Jurkat, Clone E6-1 (cell line): ENCODE measurements at regions not wholly inside any gene's neighbourhood (a gene's known extent, or its start where the extent isn't known, plus 50 kb on each side); places are given as distances from the start of the nearest gene placed in this dataset.

ENCODE experiments used
- DNase-seq: peaks from one replicate; pipeline ENCODE4 v3.0.0-alpha.2; 2011; ENCODE audit warnings: low read depth, low spot score
- H3K4me3 ChIP-seq: 2 replicates; pipeline ENCODE4 v1.5.1; 2011; ENCODE audit warnings: mild to moderate bottlenecking, low read length, control low read depth, moderate library complexity

DNA sequence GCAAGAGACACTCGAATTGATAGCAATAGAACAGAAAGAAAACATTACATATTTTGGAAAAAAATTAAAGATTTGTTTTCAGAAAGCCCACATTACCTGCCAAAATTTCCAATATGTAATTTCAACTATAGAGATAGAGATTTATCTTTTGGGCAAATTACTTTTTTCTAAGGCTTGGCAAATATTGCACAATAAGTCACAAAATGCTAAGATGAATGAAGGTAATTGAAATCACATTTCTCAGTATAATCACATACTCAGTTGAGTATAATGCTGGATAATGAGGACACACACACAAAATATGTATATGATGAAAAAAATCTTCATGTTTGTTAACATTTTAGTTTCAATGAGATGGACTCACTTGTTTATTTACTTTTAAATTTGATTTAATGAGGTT lies 189.2 kb upstream of the STXBP6 start:
- no peak overlapping the region for H3K4me3 ChIP-seq
- no peak for DNase-seq

DNA sequence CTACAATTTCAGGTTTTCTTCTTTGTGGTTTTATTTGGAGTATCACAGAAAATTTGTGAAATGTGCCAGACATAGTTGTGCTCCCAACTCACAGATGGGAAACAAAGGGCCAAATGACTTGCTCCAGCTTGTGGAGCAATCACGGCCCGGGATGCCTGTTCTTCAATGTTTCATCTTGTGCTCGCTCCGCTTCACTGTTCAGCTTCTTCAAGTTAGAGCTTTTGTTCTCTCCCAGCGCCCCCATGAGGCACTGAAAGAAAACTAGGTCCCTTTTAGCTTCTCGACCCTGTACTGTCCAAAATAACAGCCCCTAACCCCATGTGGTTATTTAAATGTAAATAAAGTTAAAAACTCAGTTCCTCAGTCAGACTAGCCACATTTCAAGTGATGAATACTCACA lies 187.9 kb upstream of the STXBP6 start:
- DNase-seq = peak; percentile 1
- H3K4me3 ChIP-seq = no peak overlapping the region

DNA sequence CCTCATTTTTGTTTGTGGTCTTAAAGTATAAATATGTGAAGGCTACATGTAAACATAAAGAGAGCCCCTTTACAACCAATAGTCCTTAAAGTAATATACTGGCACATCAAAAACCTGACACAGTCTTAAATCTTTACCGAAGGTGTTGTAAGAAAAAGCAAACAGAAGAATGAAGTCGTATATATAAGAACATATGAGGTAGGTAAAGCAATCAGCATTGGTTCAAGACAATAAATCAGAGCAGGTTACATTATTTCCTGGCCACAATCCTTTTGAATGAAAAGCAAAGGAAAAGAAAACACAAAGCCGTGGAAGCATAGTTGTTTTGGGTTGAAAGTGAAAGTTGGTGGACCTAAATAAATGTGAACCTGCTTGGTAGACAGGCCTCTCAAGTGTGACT lies 183.7 kb upstream of the STXBP6 start:
- H3K4me3 ChIP-seq = peak overlapping the region; percentile 10; the same call in 1 of the 2 replicates
- no peak for DNase-seq

DNA sequence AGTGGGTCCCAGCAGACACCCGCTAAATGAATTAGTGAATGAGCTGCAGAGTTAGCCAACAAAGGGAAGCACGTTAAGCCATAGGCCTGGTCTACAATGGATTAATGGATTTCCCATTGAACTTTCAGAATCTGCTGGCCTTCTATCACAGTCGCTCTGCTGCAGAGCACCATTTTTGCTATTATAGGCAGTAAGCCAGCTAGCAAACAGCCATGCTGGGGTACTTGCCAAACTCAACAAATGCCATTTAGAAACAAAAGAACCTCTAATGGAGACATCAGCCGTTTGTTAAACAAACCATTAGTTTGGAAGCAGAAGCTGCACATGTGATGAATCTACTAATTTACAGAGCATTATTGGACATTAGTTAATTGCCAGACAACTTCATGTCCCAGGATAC lies 181.1 kb upstream of the STXBP6 start:
- DNase-seq = no peak
- no peak overlapping the region for H3K4me3 ChIP-seq

DNA sequence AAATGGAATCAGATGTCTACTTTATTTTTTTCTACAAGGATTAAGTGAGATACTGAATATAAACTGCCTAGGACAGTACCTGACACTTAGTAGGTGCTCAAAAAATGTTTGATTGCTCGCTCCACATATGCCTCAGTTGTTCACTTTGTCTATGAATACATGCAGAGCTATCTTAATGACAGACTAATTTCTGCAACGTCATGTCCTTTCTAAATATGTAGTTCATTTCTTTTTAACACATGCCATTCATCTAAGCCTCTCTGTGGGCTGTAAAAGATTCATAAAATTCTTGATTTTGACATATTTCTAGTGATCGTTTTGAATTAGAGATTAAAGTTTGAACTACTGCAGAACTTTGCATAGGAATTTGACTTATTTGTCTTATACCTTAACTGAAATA lies 176.3 kb upstream of the STXBP6 start:
- no peak overlapping the region for H3K4me3 ChIP-seq
- no peak for DNase-seq

DNA sequence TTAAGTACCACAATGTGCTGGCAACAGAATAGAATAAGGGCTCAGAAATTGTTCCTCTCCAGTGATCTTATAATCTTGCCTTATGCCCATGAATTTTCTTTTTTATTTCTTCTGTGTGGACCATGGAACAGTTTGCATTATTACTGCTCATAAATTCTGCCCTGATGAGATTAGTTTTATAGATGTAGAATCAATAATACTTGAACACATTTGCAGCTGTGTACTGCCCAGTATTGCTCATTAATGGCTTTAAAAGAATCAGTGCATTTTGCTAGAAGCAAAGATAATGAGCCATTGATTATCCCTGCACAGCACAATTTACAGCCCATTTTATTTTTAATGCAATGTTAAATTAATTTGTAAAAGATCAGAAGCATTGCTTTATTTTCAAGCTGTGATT lies 172.3 kb upstream of the STXBP6 start:
- H3K4me3 ChIP-seq = no peak overlapping the region

DNA sequence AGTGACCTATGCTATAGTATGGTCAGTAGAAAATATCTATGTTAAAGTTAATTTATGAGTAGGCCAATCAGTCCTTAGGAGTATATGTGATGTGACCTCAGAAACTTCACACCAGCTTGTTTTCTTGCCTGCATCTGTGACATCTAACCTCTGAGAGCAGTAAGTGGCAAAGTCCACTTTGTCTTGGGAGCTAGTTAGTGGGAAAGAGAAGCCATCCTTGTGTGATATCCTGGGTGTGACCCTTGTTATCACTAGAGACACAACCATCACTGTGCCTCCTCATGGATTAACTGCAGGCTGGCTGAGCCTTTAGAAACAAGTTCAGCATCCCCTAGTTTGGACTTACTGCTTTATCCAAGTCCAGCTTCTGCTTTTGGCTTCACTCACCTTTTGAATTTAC lies 170.6 kb upstream of the STXBP6 start:
- DNase-seq = no peak
- no peak overlapping the region for H3K4me3 ChIP-seq

More for the DNA sequence above, 172.3 kb upstream of the STXBP6 start:
- DNase-seq = no peak

DNA sequence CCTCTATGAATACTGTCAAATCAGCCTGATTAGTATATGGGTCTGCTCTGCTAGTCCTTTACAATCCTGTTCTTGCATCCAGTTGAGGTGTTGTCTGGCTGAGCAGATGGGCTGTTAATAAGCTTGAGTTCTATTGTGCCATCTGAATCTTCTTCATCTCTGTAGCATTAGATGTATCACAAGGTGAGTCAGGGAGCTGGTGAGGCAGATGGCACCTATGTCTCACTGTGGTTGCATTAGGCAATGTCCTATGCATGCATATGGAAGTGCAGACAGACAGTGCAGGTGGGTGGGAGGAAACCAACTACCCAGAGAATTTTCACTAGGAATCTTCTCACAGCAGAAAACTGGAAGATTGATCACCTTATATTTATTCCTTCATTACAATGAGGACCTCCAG lies 165.7 kb upstream of the STXBP6 start:
- H3K4me3 ChIP-seq = no peak overlapping the region
- DNase-seq = no peak

DNA sequence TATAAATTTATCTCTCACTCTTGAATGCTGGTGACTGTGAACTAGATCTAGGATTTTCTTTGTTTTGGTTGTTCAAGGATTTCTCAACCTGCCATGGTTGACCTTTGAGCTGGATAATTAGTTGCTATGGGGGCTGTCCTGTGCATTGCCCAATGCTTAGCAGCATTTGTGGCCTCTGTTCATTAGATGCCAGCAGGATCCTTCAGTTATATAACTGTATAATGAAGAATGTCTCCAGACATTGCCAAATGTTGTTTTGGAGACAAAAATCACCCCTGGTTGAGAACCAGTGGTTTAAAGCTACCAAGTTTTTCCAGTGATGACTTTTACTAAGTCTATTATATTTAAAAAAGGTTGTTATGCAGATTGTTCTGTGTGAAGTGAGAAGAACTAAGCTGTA lies 147.9 kb upstream of the STXBP6 start:
- no peak for DNase-seq
- no peak overlapping the region for H3K4me3 ChIP-seq

DNA sequence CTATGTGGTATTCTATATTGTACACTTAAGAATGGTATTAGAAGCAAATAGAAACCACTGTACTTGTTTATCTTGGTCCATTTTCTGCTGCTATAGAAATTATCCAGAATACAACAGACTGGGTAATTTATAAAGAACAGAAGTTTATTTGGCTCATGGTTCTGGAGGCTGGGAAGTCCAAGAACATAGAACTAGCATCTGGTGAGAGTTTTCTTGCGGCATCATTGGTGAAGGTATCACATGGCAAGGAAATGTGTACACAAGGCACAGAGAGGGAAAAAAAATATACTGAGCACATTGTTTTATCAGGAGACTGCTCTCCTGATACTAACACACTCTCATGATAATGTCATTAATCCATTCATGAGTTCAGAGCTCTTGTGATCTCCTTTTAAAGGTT lies 130.3 kb upstream of the STXBP6 start:
- no peak for DNase-seq
- no peak overlapping the region for H3K4me3 ChIP-seq

DNA sequence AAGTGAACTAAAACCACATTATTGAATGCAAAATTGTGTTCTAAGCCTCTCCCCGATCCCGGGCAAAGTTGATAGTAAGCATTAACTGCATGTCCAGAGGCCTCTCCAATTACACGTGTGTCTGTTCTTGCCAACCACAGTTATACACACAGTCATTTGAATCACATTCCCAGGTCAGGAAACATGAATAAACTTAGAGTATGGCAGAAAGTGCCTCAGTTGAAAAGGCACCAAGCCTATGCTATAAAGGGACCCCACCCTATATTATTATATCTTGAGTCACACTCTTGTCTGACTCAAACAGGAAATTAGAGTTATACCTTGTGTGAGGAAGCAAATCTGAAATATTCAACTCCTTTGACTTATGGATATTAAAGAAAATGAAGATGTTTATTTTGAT lies 128.3 kb upstream of the STXBP6 start:
- DNase-seq = no peak
- no peak overlapping the region for H3K4me3 ChIP-seq

DNA sequence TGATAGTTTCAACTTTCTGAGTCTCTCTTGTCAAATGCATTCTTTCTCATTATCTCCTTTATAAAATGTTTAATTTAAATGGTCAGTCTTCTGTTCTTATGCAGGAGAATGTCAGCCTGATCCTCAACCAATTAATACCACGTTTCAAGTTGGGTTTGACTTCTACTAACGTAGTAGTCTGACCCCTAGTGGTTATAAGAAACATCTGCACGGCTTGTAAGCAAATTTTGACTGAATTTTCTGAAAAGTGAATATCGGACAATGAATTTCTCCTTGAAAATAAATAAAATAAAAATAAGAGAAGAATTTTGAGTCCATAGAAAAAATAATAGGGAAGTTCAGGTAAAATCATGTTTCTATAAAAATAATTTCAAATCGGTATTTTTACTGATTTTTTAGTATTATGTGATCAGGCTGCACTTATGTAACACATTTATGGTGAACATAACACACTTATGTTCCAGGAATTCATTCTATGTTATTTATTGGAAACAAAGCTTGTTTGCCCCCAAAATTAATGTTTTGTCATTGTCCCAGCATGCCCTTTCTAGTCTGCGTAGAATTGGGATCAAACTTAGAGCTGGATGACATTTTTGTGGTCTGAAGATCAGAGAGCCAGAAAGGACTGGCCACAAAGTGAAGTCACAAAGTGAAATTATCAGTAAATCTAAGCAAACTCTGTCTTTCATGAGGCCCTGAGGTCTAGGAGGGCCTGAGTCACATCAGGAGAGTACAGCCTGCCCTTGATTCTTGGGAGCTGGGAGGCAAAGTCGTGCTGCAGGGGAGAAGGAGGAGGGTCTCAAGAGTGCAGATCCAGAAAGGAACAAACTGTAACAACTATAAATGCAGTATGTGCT lies 101.2 kb upstream of the STXBP6 start:
- H3K4me3 ChIP-seq = no peak overlapping the region
- peak; percentile 33 for DNase-seq

DNA sequence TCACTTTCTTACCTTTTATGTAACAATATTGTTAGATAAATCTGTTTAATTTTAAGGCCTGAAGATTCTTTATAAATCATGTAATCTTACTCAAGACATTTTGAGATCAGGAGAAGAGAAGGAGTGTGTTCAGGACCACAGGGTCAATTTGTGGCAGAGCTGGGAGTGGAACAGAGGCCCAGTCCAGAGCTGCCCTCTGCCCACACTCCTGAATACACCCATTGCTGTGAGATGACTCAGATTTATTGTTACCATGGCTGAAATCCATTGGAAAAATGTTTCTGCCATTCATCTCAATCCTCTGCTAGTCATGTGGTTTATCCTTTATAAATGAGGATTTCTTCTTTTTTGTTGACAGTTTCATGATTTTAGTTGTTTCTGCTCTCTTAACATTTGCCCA lies 100.5 kb upstream of the STXBP6 start:
- DNase-seq = no peak
- no peak overlapping the region for H3K4me3 ChIP-seq

DNA sequence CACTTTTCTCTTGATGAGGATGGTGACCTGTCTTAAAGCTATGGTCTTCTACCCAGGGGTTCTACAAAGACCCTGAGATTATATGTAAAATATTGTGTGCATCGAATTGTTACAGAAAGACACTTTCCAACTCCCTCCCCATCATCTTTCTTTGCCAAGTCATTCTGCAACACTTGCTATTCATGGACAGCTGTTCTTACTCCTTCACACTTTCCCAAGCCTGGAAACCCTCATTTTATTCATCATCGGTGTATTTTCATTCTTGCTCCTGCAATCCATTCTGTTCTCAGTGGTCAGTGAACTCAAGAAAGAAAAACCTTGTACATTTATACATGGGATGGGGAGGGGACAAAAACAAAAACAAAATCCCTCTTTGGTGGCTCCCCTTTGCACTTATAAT lies 90.5 kb upstream of the STXBP6 start:
- no peak overlapping the region for H3K4me3 ChIP-seq
- DNase-seq = no peak

DNA sequence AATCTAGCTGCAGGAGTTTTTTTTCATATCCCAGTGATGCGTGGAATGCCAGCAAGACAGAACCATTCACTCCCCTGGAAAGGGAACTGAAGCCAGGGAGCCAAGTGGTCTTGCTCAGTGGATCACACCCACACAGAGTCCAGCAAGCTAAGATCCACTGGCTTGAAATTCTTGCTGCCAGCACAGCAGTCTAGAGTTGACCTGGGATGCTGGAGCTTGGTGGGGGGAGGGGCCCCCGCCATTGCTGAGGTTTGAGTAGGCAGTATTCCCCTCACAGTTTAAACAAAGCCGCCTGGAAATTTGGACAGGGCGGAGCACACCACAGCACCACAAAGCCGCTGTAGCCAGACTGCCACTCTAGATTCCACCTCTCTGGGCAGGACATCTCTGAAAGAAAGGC lies 86.9 kb upstream of the STXBP6 start:
- H3K4me3 ChIP-seq = no peak overlapping the region

DNA sequence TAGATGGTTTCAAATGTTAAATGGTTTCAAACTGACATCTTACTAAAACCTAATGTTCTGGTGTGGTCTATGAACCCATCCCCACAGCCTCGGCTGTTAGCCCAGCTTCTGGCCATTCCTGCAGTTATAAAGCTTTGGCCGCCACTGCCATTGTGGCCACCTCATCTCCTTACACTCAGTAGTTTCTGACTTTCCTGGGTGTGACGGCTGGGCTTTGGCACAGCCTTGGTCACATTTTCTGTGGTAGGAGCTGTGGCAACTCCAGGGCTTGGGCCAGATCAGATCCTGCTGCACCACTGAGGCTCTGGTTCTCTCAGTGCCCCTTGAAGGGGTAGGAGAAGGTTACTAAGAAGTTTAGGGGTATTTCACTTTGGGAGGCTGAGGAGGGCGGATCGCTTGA lies 84.2 kb upstream of the STXBP6 start:
- DNase-seq = no peak
- H3K4me3 ChIP-seq = no peak overlapping the region

More for the DNA sequence above, 86.9 kb upstream of the STXBP6 start:
- no peak for DNase-seq

DNA sequence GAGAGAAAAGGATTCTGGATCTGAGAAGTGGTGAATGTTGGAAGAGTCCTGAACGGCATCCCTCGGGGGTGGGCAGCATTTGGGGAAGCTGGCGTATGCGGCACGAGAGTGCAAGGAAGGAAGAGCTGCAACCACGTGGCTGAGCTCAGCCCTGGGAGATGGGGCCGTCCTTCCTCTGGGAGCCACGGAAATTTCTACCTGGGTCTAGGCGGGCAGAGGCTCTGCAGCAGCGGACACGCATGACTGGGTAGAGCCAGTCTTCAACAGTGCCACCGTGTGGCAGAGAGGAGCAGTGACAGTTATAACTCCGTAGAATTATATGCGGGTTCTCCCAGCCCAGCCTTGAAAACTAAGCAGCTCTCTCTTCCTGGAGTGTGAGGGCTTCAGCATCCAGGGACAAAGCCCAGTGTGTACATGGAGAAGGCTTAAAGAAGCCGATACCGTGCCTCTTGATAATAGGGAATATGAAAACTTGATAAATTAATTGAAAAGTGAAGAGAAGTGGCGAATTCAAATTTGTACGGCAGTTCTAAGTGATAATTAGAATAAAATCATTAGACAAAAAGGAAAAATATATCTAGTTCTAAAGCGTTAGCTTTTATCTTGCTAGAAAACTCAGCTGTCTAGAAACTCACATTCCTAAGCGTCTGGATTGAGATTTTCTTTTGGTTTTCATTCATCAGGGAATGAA lies 82.9 kb upstream of the STXBP6 start:
- no peak overlapping the region for H3K4me3 ChIP-seq
- peak; percentile 26 for DNase-seq

DNA sequence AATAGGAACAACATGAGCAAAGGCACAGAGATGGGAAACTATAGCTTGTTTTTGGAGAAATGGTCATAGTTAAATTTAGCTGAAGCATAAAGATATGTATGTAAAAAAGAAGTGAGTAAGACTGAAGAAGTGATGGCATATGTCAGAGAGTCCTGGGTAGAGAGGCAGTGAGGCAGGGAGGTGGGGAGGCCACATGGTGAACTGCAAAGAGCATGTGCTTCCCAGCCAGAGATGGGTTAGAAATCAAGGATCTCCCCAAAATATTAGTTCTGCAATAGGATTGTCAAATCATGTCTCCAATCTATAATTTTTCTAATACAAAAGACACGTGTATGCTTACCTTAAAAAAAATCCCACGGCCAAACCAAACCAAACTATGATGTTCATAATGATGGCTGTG lies 82.1 kb upstream of the STXBP6 start:
- no peak overlapping the region for H3K4me3 ChIP-seq
- DNase-seq = no peak

DNA sequence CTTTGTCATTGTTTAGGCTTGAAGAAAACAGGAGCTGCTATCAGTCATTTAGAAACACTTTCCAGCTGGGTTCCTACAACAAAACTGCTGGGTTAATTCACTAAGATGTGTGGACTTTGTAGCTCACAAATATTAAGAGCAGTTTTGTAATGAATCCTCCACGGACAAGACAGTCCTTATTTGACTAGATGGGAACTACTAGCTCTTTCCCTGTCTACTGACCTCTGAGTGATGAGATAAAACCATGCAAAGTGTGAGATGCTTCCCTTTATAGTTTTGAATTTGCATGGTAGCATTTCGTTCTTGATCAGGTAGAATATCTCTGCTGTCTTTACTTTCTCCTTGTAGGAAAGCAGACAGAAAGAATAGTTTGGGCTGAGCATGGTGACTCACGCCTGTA lies 72.9 kb upstream of the STXBP6 start:
- H3K4me3 ChIP-seq = no peak overlapping the region
- no peak for DNase-seq

DNA sequence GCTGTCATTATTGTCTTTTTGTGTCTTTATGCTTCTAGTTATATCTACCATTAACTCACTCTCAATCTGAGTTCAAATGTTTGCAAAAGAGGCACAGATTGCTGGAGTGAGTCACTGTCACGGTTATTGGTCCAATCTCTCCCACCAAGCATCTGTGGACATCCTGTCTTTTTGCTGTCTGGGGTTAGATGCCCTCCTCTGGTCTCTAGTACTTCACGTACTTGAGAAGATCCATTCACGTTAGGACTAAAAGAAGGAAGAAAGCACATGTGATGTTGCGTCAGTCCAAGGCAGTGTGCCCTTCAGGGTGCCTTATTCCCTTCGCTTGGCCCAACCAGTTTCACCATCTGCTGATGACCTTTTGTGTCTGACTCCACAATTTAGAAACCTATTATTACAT lies 72.3 kb upstream of the STXBP6 start:
- DNase-seq = no peak
- no peak overlapping the region for H3K4me3 ChIP-seq
